Endodermal cell (in vitro differentiated cells): ENCODE measurements at regions not wholly inside any gene's neighbourhood (a gene's known extent, or its start where the extent isn't known, plus 50 kb on each side); places are given as distances from the start of the nearest gene placed in this dataset.

Experiments used
- DNase-seq: peaks from one replicate; pipeline ENCODE4 v3.0.0-alpha.2; 2017
- H3K27ac ChIP-seq: 2 replicates; pipeline ENCODE4 v1.5.1; 2013; ENCODE audit warnings: mild to moderate bottlenecking, low read depth, low read length, moderate library complexity
- H3K27me3 ChIP-seq: 2 replicates; pipeline ENCODE4 v1.6.1; 2013; ENCODE audit warnings: mild to moderate bottlenecking, low read length, moderate library complexity; ENCODE audit not compliant: insufficient read depth, control insufficient read depth, poor library complexity, severe bottlenecking
- H3K36me3 ChIP-seq: 2 replicates; pipeline ENCODE4 v1.7.0; 2013; ENCODE audit warnings: mild to moderate bottlenecking, low read length, moderate library complexity; ENCODE audit not compliant: control insufficient read depth, insufficient read depth
- H3K4me1 ChIP-seq: one replicate; pipeline ENCODE4 v1.7.0; 2013; ENCODE audit warnings: low read length; ENCODE audit not compliant: control insufficient read depth, insufficient read depth
- H3K4me3 ChIP-seq: 2 replicates; pipeline ENCODE4 v1.5.1; 2013; ENCODE audit warnings: mild to moderate bottlenecking, low read length, moderate library complexity
- H3K9ac ChIP-seq: 2 replicates; pipeline ENCODE4 v1.6.1; 2013; ENCODE audit warnings: mild to moderate bottlenecking, low read length, moderate library complexity; ENCODE audit not compliant: poor library complexity, severe bottlenecking; ENCODE audit errors: extremely low read depth
- H3K9me3 ChIP-seq: 2 replicates; pipeline ENCODE4 v1.6.1; 2013; ENCODE audit warnings: mild to moderate bottlenecking, low read length, moderate library complexity; ENCODE audit not compliant: control insufficient read depth
- H3K27ac Mint-ChIP-seq: 2 replicates; pipeline ENCODE4 v1.8.0; 2020; ENCODE audit warnings: mixed read lengths
- H3K27me3 Mint-ChIP-seq: 2 replicates; pipeline ENCODE4 v1.8.0; 2021; ENCODE audit warnings: mild to moderate bottlenecking, mixed read lengths; ENCODE audit not compliant: insufficient read depth
- H3K36me3 Mint-ChIP-seq: 2 replicates; pipeline ENCODE4 v1.8.0; 2020; ENCODE audit warnings: low read depth, mixed read lengths
- H3K4me1 Mint-ChIP-seq: 2 replicates; pipeline ENCODE4 v1.8.0; 2020; ENCODE audit warnings: mixed read lengths
- H3K4me3 Mint-ChIP-seq: 2 replicates; pipeline ENCODE4 v1.8.0; 2020; ENCODE audit warnings: mild to moderate bottlenecking, moderate library complexity, mixed read lengths
- H3K9me3 Mint-ChIP-seq: 2 replicates; pipeline ENCODE4 v1.8.0; 2020; ENCODE audit warnings: mild to moderate bottlenecking, mixed read lengths
- WGBS, 2 experiments: methylation state at CpG; one replicate each; pipeline versions ENCODE4 v1.1.5 to v1.1.7; 2013; ENCODE audit warnings: missing lambda C conversion rate in 2 of 2, mixed read lengths in 1 of 2; ENCODE audit not compliant: insufficient coverage in 1 of 2, insufficient read length in 1 of 2; 5-methylcytosine and 5-hydroxymethylcytosine counted together
- TF ChIP-seq, protein P1 (sequence below): fragments of 200-600 bp; sonication (generic); conservative IDR thresholded peaks from 2 replicates; pipeline ENCODE4 v1.5.0; 2021; ENCODE audit warnings: antibody characterized with exemption, mild to moderate bottlenecking

GRCh38 chr12:27896419-27896990, 76.0 kb downstream of the PTHLH start:
- no peak for DNase-seq
- no peak overlapping the region for H3K4me3 ChIP-seq
- Mint-ChIP-seq H3K4me3 (no peak overlapping the region), H3K27me3 (no peaks in the 10 kb centered on the region), H3K9me3 (no peaks in the 10 kb centered on the region), H3K36me3 (no peaks in the 10 kb centered on the region), H3K27ac (no peak overlapping the region), H3K4me1 (no peaks in the 10 kb centered on the region)
- no peak overlapping the region for H3K9ac ChIP-seq
- H3K4me1 ChIP-seq: no peaks in the 10 kb centered on the region
- H3K27me3 ChIP-seq: no peaks in the 10 kb centered on the region
- no peaks in the 10 kb centered on the region for H3K9me3 ChIP-seq
- no peaks in the 10 kb centered on the region for H3K36me3 ChIP-seq
- TF ChIP-seq, protein P1, sequence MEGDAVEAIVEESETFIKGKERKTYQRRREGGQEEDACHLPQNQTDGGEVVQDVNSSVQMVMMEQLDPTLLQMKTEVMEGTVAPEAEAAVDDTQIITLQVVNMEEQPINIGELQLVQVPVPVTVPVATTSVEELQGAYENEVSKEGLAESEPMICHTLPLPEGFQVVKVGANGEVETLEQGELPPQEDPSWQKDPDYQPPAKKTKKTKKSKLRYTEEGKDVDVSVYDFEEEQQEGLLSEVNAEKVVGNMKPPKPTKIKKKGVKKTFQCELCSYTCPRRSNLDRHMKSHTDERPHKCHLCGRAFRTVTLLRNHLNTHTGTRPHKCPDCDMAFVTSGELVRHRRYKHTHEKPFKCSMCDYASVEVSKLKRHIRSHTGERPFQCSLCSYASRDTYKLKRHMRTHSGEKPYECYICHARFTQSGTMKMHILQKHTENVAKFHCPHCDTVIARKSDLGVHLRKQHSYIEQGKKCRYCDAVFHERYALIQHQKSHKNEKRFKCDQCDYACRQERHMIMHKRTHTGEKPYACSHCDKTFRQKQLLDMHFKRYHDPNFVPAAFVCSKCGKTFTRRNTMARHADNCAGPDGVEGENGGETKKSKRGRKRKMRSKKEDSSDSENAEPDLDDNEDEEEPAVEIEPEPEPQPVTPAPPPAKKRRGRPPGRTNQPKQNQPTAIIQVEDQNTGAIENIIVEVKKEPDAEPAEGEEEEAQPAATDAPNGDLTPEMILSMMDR: no peak
- WGBS, 2 experiments: 96% methylated on average over 3 of the region's 3 CpGs; no CpG with 5 or more reads in 1 of the 2 experiments
- H3K27ac ChIP-seq: no peak overlapping the region

DNA sequence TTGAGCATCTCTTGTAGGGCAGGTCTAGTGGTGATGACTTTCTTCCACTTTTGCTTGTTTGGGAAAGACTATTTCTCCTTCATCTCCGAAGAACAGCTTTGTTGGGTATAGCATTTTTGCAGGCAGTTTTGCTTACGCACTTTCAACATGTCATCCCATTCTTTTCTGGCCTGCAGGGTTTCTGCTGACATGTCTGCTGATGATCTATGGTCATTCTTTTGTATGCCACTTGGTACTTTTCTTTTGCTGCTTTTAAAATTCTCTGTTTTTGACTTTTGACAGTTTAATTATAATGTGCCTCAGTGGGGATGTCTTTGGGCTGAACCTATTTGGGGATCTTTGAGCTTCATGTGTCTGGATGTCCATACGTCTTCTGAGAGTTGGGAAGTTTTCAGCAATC, 78.2 kb downstream of the PTHLH start:
- Mint-ChIP-seq H3K27me3 (no peaks in the 10 kb centered on the region), H3K36me3 (no peaks in the 10 kb centered on the region), H3K4me3 (no peak overlapping the region), H3K4me1 (no peaks in the 10 kb centered on the region), H3K9me3 (no peaks in the 10 kb centered on the region), H3K27ac (no peak overlapping the region)
- DNase-seq: no peak
- WGBS, 2 experiments: 73 to 76% methylated on average over 3 of the region's 3 CpGs
- Histone ChIP-seq H3K4me3 (no peak overlapping the region), H3K4me1 (no peaks in the 10 kb centered on the region), H3K9me3 (no peaks in the 10 kb centered on the region), H3K27ac (no peak overlapping the region), H3K27me3 (no peaks in the 10 kb centered on the region), H3K36me3 (no peaks in the 10 kb centered on the region), H3K9ac (no peak overlapping the region)
- TF ChIP-seq, protein P1: no peak

GRCh38 chr12:27879708-27880107, 92.8 kb downstream of the PTHLH start:
- H3K4me1 ChIP-seq: no peaks in the 10 kb centered on the region
- Mint-ChIP-seq H3K27ac (no peak overlapping the region), H3K27me3 (no peaks in the 10 kb centered on the region), H3K9me3 (peaks cover 2% of the 10 kb centered on the region), H3K36me3 (peaks cover 2% of the 10 kb centered on the region), H3K4me1 (no peaks in the 10 kb centered on the region), H3K4me3 (no peak overlapping the region)
- no peak for DNase-seq
- TF ChIP-seq, protein P1: no peak
- H3K36me3 ChIP-seq: no peaks in the 10 kb centered on the region
- H3K9me3 ChIP-seq: no peaks in the 10 kb centered on the region
- H3K27me3 ChIP-seq: no peaks in the 10 kb centered on the region
- H3K4me3 ChIP-seq: no peak overlapping the region
- H3K9ac ChIP-seq: no peak overlapping the region
- H3K27ac ChIP-seq: no peak overlapping the region
